Thymus (tissue), 11 donors: ENCODE measurements at regions not wholly inside any gene's neighbourhood (a gene's known extent, or its start where the extent isn't known, plus 50 kb on each side); places are given as distances from the start of the nearest gene placed in this dataset.
A peak's percentile ranks its signal among the peaks of the same experiment; 100 is the strongest.

Experiments
- DNase-seq, 9 donors: peaks; one replicate each; pipeline ENCODE4 v3.0.0-alpha.2; 2013; ENCODE audit warnings: low spot score in 9 of 9, low read depth in 6 of 9, missing footprints in 1 of 9
- H3K27ac ChIP-seq, 2 donors: one replicate each; pipeline ENCODE4 v1.5.1; 2013; ENCODE audit warnings: control low read depth in 1 of 2, low read depth in 1 of 2, low read length in 1 of 2, mild to moderate bottlenecking in 1 of 2, moderate library complexity in 1 of 2
- H3K27me3 ChIP-seq, 2 donors: one replicate each; pipeline ENCODE4 v1.5.1; 2013; ENCODE audit warnings: low read length in 1 of 2; ENCODE audit not compliant: control insufficient read depth in 2 of 2, insufficient read depth in 1 of 2
- H3K36me3 ChIP-seq, 2 donors: one replicate each; pipeline ENCODE4 v1.5.1; 2013; ENCODE audit warnings: low read length in 1 of 2, mild to moderate bottlenecking in 1 of 2, moderate library complexity in 1 of 2; ENCODE audit not compliant: control insufficient read depth in 2 of 2, insufficient read depth in 2 of 2
- H3K4me1 ChIP-seq, 2 donors: one replicate each; pipeline ENCODE4 v1.5.1; 2013; ENCODE audit warnings: low read length in 2 of 2; ENCODE audit not compliant: control insufficient read depth in 2 of 2, insufficient read depth in 2 of 2
- H3K4me3 ChIP-seq, 2 donors: one replicate each; pipeline ENCODE4 v1.5.1; 2013; ENCODE audit warnings: low read length in 2 of 2, control low read depth in 1 of 2, mild to moderate bottlenecking in 1 of 2
- H3K9me3 ChIP-seq, 2 donors: one replicate each; pipeline ENCODE4 v1.5.1; 2013; ENCODE audit warnings: low read length in 1 of 2, mild to moderate bottlenecking in 1 of 2; ENCODE audit not compliant: control insufficient read depth in 2 of 2, insufficient read depth in 1 of 2
- WGBS: extraction: QIAGEN DNeasy Blood & Tissue Kit; methylation state at CpG from one replicate; pipeline ENCODE4 v1.1.7; 2013; 5-methylcytosine and 5-hydroxymethylcytosine counted together
- donor health status: healthy.

- H3K9me3 ChIP-seq, result no peaks in the 10 kb centered on the region
- no peak overlapping the region for H3K27ac ChIP-seq
- H3K4me1 ChIP-seq, result no peaks in the 10 kb centered on the region
- no peaks in the 10 kb centered on the region for H3K36me3 ChIP-seq
- H3K4me3 ChIP-seq, result no peak overlapping the region
- H3K27me3 ChIP-seq, result no peaks in the 10 kb centered on the region
- DNase-seq, result no peak
Measured at GRCh38 chr7:96436880-96437279, 115.0 kb upstream of the SLC25A13 start.

GRCh38 chr7:96430356-96430755 is 108.5 kb upstream of the SLC25A13 start:
- H3K4me3 ChIP-seq, result no peak overlapping the region
- no peak overlapping the region for H3K27ac ChIP-seq
- DNase-seq, result peak in 5 of 9 donors; percentile 5 to 38 (median 18)
- H3K27me3 ChIP-seq, result no peaks in the 10 kb centered on the region
- H3K36me3 ChIP-seq, result no peaks in the 10 kb centered on the region
- WGBS, result 34% methylated on average over 3 of the region's 3 CpGs
- no peaks in the 10 kb centered on the region for H3K4me1 ChIP-seq
- no peaks in the 10 kb centered on the region for H3K9me3 ChIP-seq

GRCh38 chr7:96427143-96427542 is 105.2 kb upstream of the SLC25A13 start:
- no peak overlapping the region for H3K4me3 ChIP-seq
- DNase-seq, result no peak
- H3K36me3 ChIP-seq, result no peaks in the 10 kb centered on the region
- no peaks in the 10 kb centered on the region for H3K27me3 ChIP-seq
- 94% methylated on average over 4 of the region's 4 CpGs for WGBS
- no peaks in the 10 kb centered on the region for H3K4me1 ChIP-seq
- no peak overlapping the region for H3K27ac ChIP-seq
- no peaks in the 10 kb centered on the region for H3K9me3 ChIP-seq

- Histone ChIP-seq H3K27me3 (no peaks in the 10 kb centered on the region), H3K4me3 (no peak overlapping the region), H3K4me1 (no peaks in the 10 kb centered on the region), H3K36me3 (no peaks in the 10 kb centered on the region), H3K27ac (no peak overlapping the region), H3K9me3 (no peaks in the 10 kb centered on the region)
- DNase-seq, result peak in 1 of 9 donors; percentile 13
- WGBS, result 63% methylated on average over 2 of the region's 2 CpGs
Measured at GRCh38 chr7:96426685-96427084, 104.8 kb upstream of the SLC25A13 start.

- 92% methylated on average over 3 of the region's 3 CpGs for WGBS
- H3K27me3 ChIP-seq, result no peaks in the 10 kb centered on the region
- no peaks in the 10 kb centered on the region for H3K9me3 ChIP-seq
- no peaks in the 10 kb centered on the region for H3K36me3 ChIP-seq
- H3K4me3 ChIP-seq, result no peak overlapping the region
- no peak overlapping the region for H3K27ac ChIP-seq
- DNase-seq, result no peak
- no peaks in the 10 kb centered on the region for H3K4me1 ChIP-seq
Measured at GRCh38 chr7:96426027-96426426, 104.1 kb upstream of the SLC25A13 start.

- Histone ChIP-seq H3K27ac (no peak overlapping the region), H3K4me1 (no peaks in the 10 kb centered on the region), H3K9me3 (no peaks in the 10 kb centered on the region), H3K27me3 (no peaks in the 10 kb centered on the region), H3K36me3 (no peaks in the 10 kb centered on the region), H3K4me3 (no peak overlapping the region)
- no peak for DNase-seq
- 94% methylated on average over 1 of the region's 1 CpG for WGBS
Measured at GRCh38 chr7:96424411-96424810, 102.5 kb upstream of the SLC25A13 start.

- H3K4me3 ChIP-seq, result no peak overlapping the region
- no peak overlapping the region for H3K27ac ChIP-seq
- DNase-seq, result no peak
- no peaks in the 10 kb centered on the region for H3K4me1 ChIP-seq
- H3K9me3 ChIP-seq, result no peaks in the 10 kb centered on the region
- H3K36me3 ChIP-seq, result no peaks in the 10 kb centered on the region
- WGBS, result 80% methylated on average over 2 of the region's 2 CpGs
- no peaks in the 10 kb centered on the region for H3K27me3 ChIP-seq
Measured at GRCh38 chr7:96422388-96422787, 100.5 kb upstream of the SLC25A13 start.

GRCh38 chr7:96418581-96418980 is 96.7 kb upstream of the SLC25A13 start:
- no peak for DNase-seq
- no peak overlapping the region for H3K4me3 ChIP-seq
- WGBS, result 86% methylated on average over 1 of the region's 1 CpG
- H3K9me3 ChIP-seq, result no peaks in the 10 kb centered on the region
- no peak overlapping the region for H3K27ac ChIP-seq
- no peaks in the 10 kb centered on the region for H3K27me3 ChIP-seq
- no peaks in the 10 kb centered on the region for H3K36me3 ChIP-seq
- H3K4me1 ChIP-seq, result no peaks in the 10 kb centered on the region

GRCh38 chr7:96417784-96418183 is 95.9 kb upstream of the SLC25A13 start:
- WGBS, result 93% methylated on average over 1 of the region's 1 CpG
- no peaks in the 10 kb centered on the region for H3K4me1 ChIP-seq
- no peak for DNase-seq

GRCh38 chr7:96416599-96416998 is 94.7 kb upstream of the SLC25A13 start:
- Histone ChIP-seq H3K4me1 (no peaks in the 10 kb centered on the region), H3K36me3 (no peaks in the 10 kb centered on the region), H3K27ac (no peak overlapping the region), H3K9me3 (no peaks in the 10 kb centered on the region), H3K4me3 (no peak overlapping the region), H3K27me3 (no peaks in the 10 kb centered on the region)
- WGBS, result 86% methylated on average over 1 of the region's 1 CpG
- DNase-seq, result no peak

More at GRCh38 chr7:96417784-96418183, 95.9 kb upstream of the SLC25A13 start:
- no peak overlapping the region for H3K4me3 ChIP-seq
- no peaks in the 10 kb centered on the region for H3K9me3 ChIP-seq
- no peak overlapping the region for H3K27ac ChIP-seq
- no peaks in the 10 kb centered on the region for H3K36me3 ChIP-seq
- no peaks in the 10 kb centered on the region for H3K27me3 ChIP-seq
